Keratinocyte (primary cell): ENCODE measurements at regions not wholly inside any gene's neighbourhood (a gene's known extent, or its start where the extent isn't known, plus 50 kb on each side); places are given as distances from the start of the nearest gene placed in this dataset.

Source experiments
- EZH2 ChIP-seq: IDR thresholded peaks from one replicate; pipeline ENCODE4 v1.6.1; 2012; ENCODE audit warnings: inconsistent platforms, mild to moderate bottlenecking, low read length, moderate library complexity
- TF ChIP-seq, protein P1 (sequence below), 3 experiments: IDR thresholded peaks in 1 of 3; conservative IDR thresholded peaks in 1 of 3; optimal IDR thresholded peaks in 1 of 3; 2 replicates in 2 of 3; 3 replicates in 1 of 3; pipeline versions ENCODE3 to v1.5.1; 2011; ENCODE audit warnings: low read length in 3 of 3, mild to moderate bottlenecking in 3 of 3, moderate library complexity in 2 of 3, control low read depth in 1 of 3, inconsistent platforms in 1 of 3; ENCODE audit not compliant: insufficient read depth in 2 of 3; ENCODE audit errors: extremely low read depth in 1 of 3

DNA sequence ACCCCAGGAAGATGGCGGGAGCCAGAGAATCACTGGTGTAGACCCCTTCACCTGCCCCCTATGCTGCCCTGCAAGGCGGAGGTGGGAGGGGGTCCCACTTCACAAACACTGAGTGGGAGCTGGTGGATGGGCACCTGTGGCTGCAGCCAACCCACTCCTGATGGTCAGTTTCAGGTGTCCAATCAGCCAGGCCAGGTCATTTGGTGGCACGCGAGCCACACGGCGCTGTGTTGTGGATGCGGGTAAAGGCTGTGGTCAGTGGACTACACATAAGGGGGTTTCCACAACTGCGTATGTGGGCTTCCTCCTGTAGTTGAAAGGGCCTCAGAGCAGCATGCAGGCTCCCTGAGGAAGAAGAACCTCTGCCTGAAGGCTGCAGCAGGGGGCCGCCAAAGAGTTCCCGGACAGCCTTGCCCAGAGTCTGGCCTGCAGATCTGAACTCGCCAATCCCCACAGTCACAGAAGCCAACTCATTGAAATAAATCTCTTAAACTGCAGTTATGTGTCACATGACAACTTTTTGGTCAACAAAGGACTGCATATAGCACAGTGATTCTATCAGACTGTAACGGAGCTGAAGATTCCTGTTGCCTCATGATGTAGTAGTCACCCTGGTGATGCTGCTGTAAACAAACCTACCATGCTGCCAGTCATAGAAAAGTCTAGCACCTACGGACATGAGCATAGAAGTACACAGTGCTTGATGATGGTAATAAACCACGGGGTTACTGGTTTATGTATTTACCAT, 284.7 kb upstream of the IRX2 start:
- TF ChIP-seq, protein P1, sequence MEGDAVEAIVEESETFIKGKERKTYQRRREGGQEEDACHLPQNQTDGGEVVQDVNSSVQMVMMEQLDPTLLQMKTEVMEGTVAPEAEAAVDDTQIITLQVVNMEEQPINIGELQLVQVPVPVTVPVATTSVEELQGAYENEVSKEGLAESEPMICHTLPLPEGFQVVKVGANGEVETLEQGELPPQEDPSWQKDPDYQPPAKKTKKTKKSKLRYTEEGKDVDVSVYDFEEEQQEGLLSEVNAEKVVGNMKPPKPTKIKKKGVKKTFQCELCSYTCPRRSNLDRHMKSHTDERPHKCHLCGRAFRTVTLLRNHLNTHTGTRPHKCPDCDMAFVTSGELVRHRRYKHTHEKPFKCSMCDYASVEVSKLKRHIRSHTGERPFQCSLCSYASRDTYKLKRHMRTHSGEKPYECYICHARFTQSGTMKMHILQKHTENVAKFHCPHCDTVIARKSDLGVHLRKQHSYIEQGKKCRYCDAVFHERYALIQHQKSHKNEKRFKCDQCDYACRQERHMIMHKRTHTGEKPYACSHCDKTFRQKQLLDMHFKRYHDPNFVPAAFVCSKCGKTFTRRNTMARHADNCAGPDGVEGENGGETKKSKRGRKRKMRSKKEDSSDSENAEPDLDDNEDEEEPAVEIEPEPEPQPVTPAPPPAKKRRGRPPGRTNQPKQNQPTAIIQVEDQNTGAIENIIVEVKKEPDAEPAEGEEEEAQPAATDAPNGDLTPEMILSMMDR (optimal IDR thresholded peaks at IDR 0.05 in 1 of 3, IDR thresholded peaks at IDR 0.05 in 1 of 3, conservative IDR thresholded peaks at IDR 0.05 in 1 of 3; ENCODE audit: extremely low read depth in 1 of 3, insufficient read depth in 2 of 3, low read length in 3 of 3) = no peak
- TF ChIP-seq EZH2 = no peak
